CD8-positive, alpha-beta memory T cell (primary cell): ENCODE measurements at regions not wholly inside any gene's neighbourhood (a gene's known extent, or its start where the extent isn't known, plus 50 kb on each side); places are given as distances from the start of the nearest gene placed in this dataset.

ENCODE experiments used
- CTCF ChIA-PET: fragments of 350-600 bp; sonication (Branson Sonifier 250); formaldehyde crosslinking; loops from one replicate; lab custom pipeline; 2021; ENCODE audit warnings: antibody characterized with exemption; lab: Charles Lee
- POLR2A ChIA-PET: fragments of 350-600 bp; sonication (Branson Sonifier 250); formaldehyde crosslinking; loops from one replicate; lab custom pipeline; 2021; ENCODE audit warnings: antibody characterized with exemption; lab: Charles Lee
- DNase-seq, 5 donors: peaks; one replicate each; pipeline versions ENCODE4 v3.0.0 to v3.0.0-alpha.2; 2020 to 2022; ENCODE audit warnings: mixed read lengths in 1 of 5
- H3K27ac ChIP-seq: one replicate; pipeline ENCODE4 v1.7.0; 2013; ENCODE audit warnings: low read depth, mild to moderate bottlenecking, low read length, moderate library complexity
- H3K27me3 ChIP-seq: 2 replicates; pipeline ENCODE4 v1.7.0; 2013; ENCODE audit warnings: low read length, mild to moderate bottlenecking; ENCODE audit not compliant: insufficient read depth, poor library complexity, severe bottlenecking
- H3K36me3 ChIP-seq: 2 replicates; pipeline ENCODE4 v1.7.0; 2013; ENCODE audit warnings: mild to moderate bottlenecking, low read length, moderate library complexity; ENCODE audit not compliant: insufficient read depth
- H3K4me1 ChIP-seq: 2 replicates; pipeline ENCODE4 v1.7.0; 2013; ENCODE audit warnings: mild to moderate bottlenecking, low read length, moderate library complexity; ENCODE audit not compliant: insufficient read depth
- H3K4me3 ChIP-seq: 2 replicates; pipeline ENCODE4 v1.7.0; 2013; ENCODE audit warnings: mild to moderate bottlenecking, low read length
- H3K9me3 ChIP-seq: 2 replicates; pipeline ENCODE4 v1.7.0; 2013; ENCODE audit warnings: mild to moderate bottlenecking, low read length
- H3K27ac Mint-ChIP-seq, 8 donors: one replicate each; pipeline ENCODE4 v1.8.0; 2020 to 2021; ENCODE audit warnings: mixed read lengths in 8 of 8, mild to moderate bottlenecking in 6 of 8, inconsistent platforms in 3 of 8, moderate library complexity in 3 of 8
- H3K27me3 Mint-ChIP-seq, 2 donors: one replicate each; pipeline ENCODE4 v1.8.0; 2020 to 2021; ENCODE audit warnings: mixed read lengths in 2 of 2, mild to moderate bottlenecking in 1 of 2, moderate library complexity in 1 of 2
- H3K36me3 Mint-ChIP-seq, 3 donors: one replicate each; pipeline ENCODE4 v1.8.0; 2020 to 2021; ENCODE audit warnings: mixed read lengths in 3 of 3, inconsistent platforms in 1 of 3, mild to moderate bottlenecking in 1 of 3
- H3K4me1 Mint-ChIP-seq, 3 donors: one replicate each; pipeline ENCODE4 v1.8.0; 2020 to 2021; ENCODE audit warnings: mixed read lengths in 3 of 3, inconsistent platforms in 1 of 3, mild to moderate bottlenecking in 1 of 3
- H3K4me3 Mint-ChIP-seq, 7 donors: one replicate each; pipeline ENCODE4 v1.8.0; 2020 to 2021; ENCODE audit warnings: mixed read lengths in 7 of 7, mild to moderate bottlenecking in 6 of 7, moderate library complexity in 4 of 7, inconsistent platforms in 2 of 7
- H3K9me3 Mint-ChIP-seq, 5 donors: one replicate each; pipeline ENCODE4 v1.8.0; 2020 to 2022; ENCODE audit warnings: mixed read lengths in 5 of 5, mild to moderate bottlenecking in 3 of 5, moderate library complexity in 2 of 5, inconsistent platforms in 1 of 5

DNA sequence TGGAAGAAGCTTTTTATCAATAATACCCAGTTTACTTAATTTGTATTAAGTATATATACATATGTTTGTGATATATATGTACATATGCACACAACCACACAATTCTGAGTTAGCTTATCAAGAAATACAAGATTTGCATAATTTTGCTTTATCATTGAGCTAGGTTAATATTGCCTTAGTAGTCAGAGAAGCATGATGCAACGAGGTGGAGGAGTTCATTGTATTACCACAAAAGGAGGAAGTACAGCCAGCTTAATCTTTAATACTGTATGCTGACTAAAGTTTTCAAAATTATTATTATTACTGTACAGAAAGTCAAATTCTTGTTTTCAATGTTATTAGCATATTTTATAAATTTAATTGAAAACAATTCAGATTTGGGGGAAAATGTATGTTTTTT, 278.4 kb upstream of the PDGFD start:
- Histone ChIP-seq H3K27ac (no peak overlapping the region), H3K27me3 (no peaks in the 10 kb centered on the region), H3K9me3 (no peaks in the 10 kb centered on the region), H3K4me3 (no peak overlapping the region), H3K4me1 (no peaks in the 10 kb centered on the region), H3K36me3 (no peaks in the 10 kb centered on the region)
- no peaks in the 10 kb centered on the region for H3K36me3 Mint-ChIP-seq
- H3K9me3 Mint-ChIP-seq, result peaks cover 0 to 3% (median 0%) of the 10 kb centered on the region in 5 donors
- H3K4me3 Mint-ChIP-seq, result no peak overlapping the region
- POLR2A ChIA-PET, result interaction anchor here (0.6 kb wide), 1 partner anchor 71 kb away, joined by 7 read pairs; no protein-coding TSS in a partner anchor
- H3K27ac Mint-ChIP-seq, result no peak overlapping the region
- no peak for DNase-seq
- peaks cover 0 to 4% of the 10 kb centered on the region in 2 donors for H3K27me3 Mint-ChIP-seq
- H3K4me1 Mint-ChIP-seq, result no peaks in the 10 kb centered on the region
- CTCF ChIA-PET, result no interaction called here

DNA sequence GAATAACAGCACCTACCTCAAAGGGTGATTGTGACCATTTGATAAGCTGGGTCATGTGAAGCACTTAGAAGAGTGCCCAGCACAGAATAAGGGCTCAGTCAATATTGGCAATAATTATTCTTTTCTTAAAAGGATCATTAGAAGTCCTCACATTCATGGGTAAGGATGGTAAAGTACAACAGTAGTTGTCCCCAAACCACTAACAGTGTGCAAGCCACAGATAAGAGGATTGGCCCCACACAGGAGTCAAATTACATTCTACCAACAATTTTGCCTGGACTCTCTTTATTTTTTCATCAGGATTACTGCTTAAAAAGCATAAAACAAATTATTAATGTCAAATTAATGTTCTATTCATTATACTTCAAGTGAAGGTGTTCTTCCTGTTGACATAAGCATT, 271.5 kb upstream of the PDGFD start:
- no peak overlapping the region for H3K27ac ChIP-seq
- H3K36me3 ChIP-seq, result no peaks in the 10 kb centered on the region
- no peaks in the 10 kb centered on the region for H3K4me1 ChIP-seq
- DNase-seq, result no peak
- peaks cover 6 to 18% of the 10 kb centered on the region in 2 donors for H3K27me3 Mint-ChIP-seq
- no peaks in the 10 kb centered on the region for H3K27me3 ChIP-seq
- no peak overlapping the region for H3K27ac Mint-ChIP-seq
- no peaks in the 10 kb centered on the region for H3K9me3 ChIP-seq
- no peak overlapping the region for H3K4me3 ChIP-seq
- POLR2A ChIA-PET, result no interaction called here
- H3K9me3 Mint-ChIP-seq, result no peaks in the 10 kb centered on the region
- H3K4me3 Mint-ChIP-seq, result no peak overlapping the region
- no peaks in the 10 kb centered on the region for H3K36me3 Mint-ChIP-seq
- CTCF ChIA-PET, result no interaction called here
- H3K4me1 Mint-ChIP-seq, result no peaks in the 10 kb centered on the region

DNA sequence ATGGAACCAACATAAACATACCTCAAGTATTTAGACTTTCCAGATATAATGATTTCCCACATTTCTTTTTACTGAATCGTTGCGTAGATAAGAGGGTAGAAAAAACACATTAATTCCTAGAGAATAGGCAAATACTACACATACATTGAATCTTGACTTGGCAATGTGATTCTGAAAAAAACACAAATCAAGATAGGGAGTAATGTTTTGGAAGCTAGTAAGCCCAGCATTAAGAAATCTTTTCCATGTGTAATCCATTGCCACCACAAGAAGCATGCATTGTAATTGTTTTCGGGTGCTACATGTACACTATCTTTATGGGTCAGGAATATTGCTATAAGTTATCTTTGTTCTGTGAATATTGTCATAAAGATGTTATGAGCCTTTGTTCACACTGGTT, 269.8 kb upstream of the PDGFD start:
- ChIA-PET POLR2A (no interaction called here), CTCF (no interaction called here)
- no peaks in the 10 kb centered on the region for H3K27me3 ChIP-seq
- H3K9me3 ChIP-seq, result no peaks in the 10 kb centered on the region
- no peaks in the 10 kb centered on the region for H3K4me1 ChIP-seq
- H3K27me3 Mint-ChIP-seq, result peaks cover 4 to 18% of the 10 kb centered on the region in 2 donors
- no peak overlapping the region for H3K27ac ChIP-seq
- DNase-seq, result no peak
- H3K4me3 Mint-ChIP-seq, result no peak overlapping the region
- no peak overlapping the region for H3K27ac Mint-ChIP-seq
- no peak overlapping the region for H3K4me3 ChIP-seq
- no peaks in the 10 kb centered on the region for H3K9me3 Mint-ChIP-seq
- no peaks in the 10 kb centered on the region for H3K36me3 Mint-ChIP-seq
- H3K4me1 Mint-ChIP-seq, result no peaks in the 10 kb centered on the region
- H3K36me3 ChIP-seq, result no peaks in the 10 kb centered on the region

DNA sequence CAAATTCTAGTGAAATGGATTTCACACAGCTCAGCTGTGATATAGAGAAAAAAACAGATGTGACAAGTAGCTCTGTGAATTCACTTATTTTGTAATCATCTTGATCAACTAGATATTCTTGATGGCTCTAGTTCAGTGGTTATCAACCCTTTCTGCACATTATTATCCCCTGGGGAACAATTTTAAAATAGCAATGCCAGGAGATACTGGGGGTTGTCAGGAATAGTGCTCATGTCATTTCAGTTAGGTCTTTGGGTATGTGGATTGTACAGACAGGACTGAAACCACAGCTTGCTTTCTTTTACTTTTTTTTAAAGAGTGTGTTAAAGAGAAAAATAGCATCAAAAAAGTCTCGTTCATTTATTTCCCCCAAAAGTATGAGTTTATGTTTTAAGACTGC, 269.0 kb upstream of the PDGFD start:
- Mint-ChIP-seq H3K4me1 (no peaks in the 10 kb centered on the region), H3K4me3 (no peak overlapping the region), H3K27ac (no peak overlapping the region), H3K9me3 (no peaks in the 10 kb centered on the region), H3K36me3 (no peaks in the 10 kb centered on the region), H3K27me3 (peaks cover 4 to 18% of the 10 kb centered on the region in 2 donors)
- CTCF ChIA-PET, result no interaction called here
- H3K27ac ChIP-seq, result no peak overlapping the region
- no peaks in the 10 kb centered on the region for H3K9me3 ChIP-seq
- H3K4me1 ChIP-seq, result no peaks in the 10 kb centered on the region
- H3K27me3 ChIP-seq, result no peaks in the 10 kb centered on the region
- H3K36me3 ChIP-seq, result no peaks in the 10 kb centered on the region
- H3K4me3 ChIP-seq, result no peak overlapping the region
- POLR2A ChIA-PET, result no interaction called here
- DNase-seq, result no peak

DNA sequence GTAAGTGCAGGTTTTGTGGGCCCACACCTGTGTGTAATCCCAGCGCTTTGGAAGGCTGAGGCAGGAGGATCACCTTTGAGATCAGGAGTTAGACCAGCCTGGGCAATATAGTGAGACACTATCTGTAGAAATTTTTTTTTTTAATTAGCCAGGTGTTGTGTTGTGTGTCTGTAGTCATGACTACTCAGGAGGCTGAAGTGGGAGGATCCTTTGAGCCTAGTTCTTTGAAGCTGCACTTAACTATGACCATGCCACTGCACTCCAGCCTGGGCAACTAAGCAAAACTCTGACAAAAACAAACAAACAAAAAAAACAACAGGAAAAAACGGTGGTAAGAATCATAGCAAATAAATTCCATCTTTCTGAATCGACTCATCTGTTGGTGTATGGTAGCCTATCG, 268.6 kb upstream of the PDGFD start:
- ChIA-PET CTCF (no interaction called here), POLR2A (no interaction called here)
- no peak overlapping the region for H3K27ac Mint-ChIP-seq
- H3K9me3 Mint-ChIP-seq, result no peaks in the 10 kb centered on the region
- H3K9me3 ChIP-seq, result no peaks in the 10 kb centered on the region
- no peak overlapping the region for H3K4me3 Mint-ChIP-seq
- no peaks in the 10 kb centered on the region for H3K36me3 Mint-ChIP-seq
- H3K4me3 ChIP-seq, result no peak overlapping the region
- H3K27me3 ChIP-seq, result no peaks in the 10 kb centered on the region
- H3K4me1 ChIP-seq, result no peaks in the 10 kb centered on the region
- peaks cover 4 to 18% of the 10 kb centered on the region in 2 donors for H3K27me3 Mint-ChIP-seq
- no peaks in the 10 kb centered on the region for H3K36me3 ChIP-seq
- H3K27ac ChIP-seq, result no peak overlapping the region
- H3K4me1 Mint-ChIP-seq, result no peaks in the 10 kb centered on the region
- DNase-seq, result no peak

DNA sequence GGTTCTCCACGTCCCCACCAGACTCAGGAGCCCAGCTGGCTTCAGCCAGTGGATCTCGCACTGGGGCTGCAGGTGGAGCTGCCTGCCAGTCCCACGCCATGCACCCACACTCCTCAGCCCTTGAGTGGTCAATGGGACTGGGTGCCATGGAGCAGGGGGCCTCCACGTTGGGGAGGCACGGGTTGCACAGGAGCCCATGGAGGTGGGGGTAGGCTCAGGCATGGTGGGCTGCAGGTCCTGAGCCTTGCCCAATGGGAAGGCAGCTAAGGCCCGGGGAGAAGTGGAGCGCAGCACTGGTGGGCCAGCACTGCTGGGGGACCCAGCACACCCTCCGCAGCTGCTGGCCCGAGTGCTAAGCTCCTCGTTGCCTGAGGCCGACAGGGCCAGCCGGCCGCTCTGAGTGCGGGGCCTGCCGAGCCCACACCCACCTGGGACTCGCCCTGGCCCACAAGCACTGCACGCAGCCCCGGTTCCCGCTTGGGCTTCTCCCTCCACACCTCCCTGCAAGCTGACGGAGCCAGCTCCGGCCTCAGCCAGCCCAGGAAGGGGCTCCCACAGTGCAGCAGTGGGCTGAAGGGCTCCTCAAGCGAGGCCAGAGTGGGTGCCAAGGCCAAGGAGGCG, 258.5 kb upstream of the PDGFD start:
- no peaks in the 10 kb centered on the region for H3K9me3 Mint-ChIP-seq
- Histone ChIP-seq H3K36me3 (no peaks in the 10 kb centered on the region), H3K4me3 (no peak overlapping the region), H3K27ac (no peak overlapping the region), H3K9me3 (no peaks in the 10 kb centered on the region), H3K27me3 (no peaks in the 10 kb centered on the region), H3K4me1 (no peaks in the 10 kb centered on the region)
- no peaks in the 10 kb centered on the region for H3K36me3 Mint-ChIP-seq
- ChIA-PET POLR2A (no interaction called here), CTCF (no interaction called here)
- DNase-seq, result no peak
- H3K4me3 Mint-ChIP-seq, result no peak overlapping the region
- peaks cover 0 to 3% of the 10 kb centered on the region in 2 donors for H3K27me3 Mint-ChIP-seq
- no peaks in the 10 kb centered on the region for H3K4me1 Mint-ChIP-seq
- H3K27ac Mint-ChIP-seq, result no peak overlapping the region

DNA sequence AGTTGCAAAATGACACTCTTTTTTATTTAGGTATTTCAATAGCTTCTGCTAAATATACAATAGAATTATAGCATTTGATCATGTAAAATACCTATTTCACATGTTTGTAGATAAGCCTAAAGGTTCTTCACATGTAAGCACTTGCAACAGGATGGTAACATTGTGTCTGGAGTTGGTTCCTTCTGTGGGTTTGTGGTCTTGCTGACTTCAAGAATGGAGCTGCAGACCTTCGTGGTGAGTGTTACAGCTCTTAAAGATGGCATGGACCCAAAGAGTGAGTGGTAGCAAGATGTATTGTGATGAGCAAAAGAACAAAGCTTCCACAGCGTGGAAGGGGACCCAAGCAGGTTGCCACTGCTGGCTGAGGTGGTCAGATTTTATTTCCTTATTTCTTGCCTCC, 246.4 kb upstream of the PDGFD start:
- no peaks in the 10 kb centered on the region for H3K27me3 ChIP-seq
- no peak for DNase-seq
- Mint-ChIP-seq H3K27ac (no peak overlapping the region), H3K36me3 (no peaks in the 10 kb centered on the region), H3K4me1 (no peaks in the 10 kb centered on the region), H3K9me3 (no peaks in the 10 kb centered on the region), H3K4me3 (no peak overlapping the region), H3K27me3 (peaks cover 1 to 12% of the 10 kb centered on the region in 2 donors)
- ChIA-PET CTCF (no interaction called here), POLR2A (no interaction called here)
- no peaks in the 10 kb centered on the region for H3K36me3 ChIP-seq
- no peak overlapping the region for H3K4me3 ChIP-seq
- H3K27ac ChIP-seq, result no peak overlapping the region
- H3K4me1 ChIP-seq, result no peaks in the 10 kb centered on the region
- H3K9me3 ChIP-seq, result no peaks in the 10 kb centered on the region

DNA sequence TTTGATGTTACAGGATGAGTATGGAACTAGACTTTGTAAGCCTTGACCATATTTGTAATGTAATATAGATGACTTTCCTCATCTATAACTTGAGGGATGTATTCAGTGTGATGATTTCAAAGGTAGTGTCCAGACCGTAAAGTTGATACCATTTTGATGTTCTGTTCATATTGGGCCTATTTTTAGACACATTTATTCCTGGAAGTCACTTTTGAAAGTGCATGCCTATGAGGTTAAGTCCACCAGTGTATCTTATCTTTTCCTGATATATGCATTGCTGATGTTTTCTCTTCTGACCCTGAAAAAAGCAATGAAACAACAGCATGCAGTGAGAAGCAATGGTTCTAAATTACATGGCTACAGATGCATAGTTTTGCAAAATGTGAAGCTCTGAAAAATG, 244.7 kb upstream of the PDGFD start:
- POLR2A ChIA-PET, result no interaction called here
- Histone ChIP-seq H3K9me3 (no peaks in the 10 kb centered on the region), H3K36me3 (no peaks in the 10 kb centered on the region), H3K4me1 (no peaks in the 10 kb centered on the region), H3K27me3 (no peaks in the 10 kb centered on the region), H3K27ac (no peak overlapping the region), H3K4me3 (no peak overlapping the region)
- CTCF ChIA-PET, result no interaction called here
- no peak overlapping the region for H3K4me3 Mint-ChIP-seq
- H3K9me3 Mint-ChIP-seq, result no peaks in the 10 kb centered on the region
- no peaks in the 10 kb centered on the region for H3K36me3 Mint-ChIP-seq
- H3K27me3 Mint-ChIP-seq, result peaks cover 3 to 9% of the 10 kb centered on the region in 2 donors
- no peak overlapping the region for H3K27ac Mint-ChIP-seq
- no peaks in the 10 kb centered on the region for H3K4me1 Mint-ChIP-seq
- no peak for DNase-seq

DNA sequence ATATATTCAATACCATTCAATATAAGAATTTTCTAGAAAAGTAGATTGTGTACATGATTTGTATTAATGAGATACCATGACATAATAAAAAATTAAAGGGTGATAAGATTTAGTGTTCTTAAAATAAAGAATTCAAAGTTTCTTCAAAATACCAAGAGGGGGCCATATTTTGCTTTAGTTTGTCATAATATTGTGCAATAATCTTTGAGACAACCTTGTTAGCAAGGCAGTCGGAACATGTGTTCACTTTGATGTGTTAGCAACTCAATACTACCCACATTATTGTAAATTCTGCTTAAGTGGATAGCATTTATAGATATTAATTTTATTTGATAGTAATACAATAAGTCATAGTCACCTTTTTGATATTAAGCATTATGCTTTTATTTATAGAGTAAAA, 241.3 kb upstream of the PDGFD start:
- no peaks in the 10 kb centered on the region for H3K9me3 Mint-ChIP-seq
- peaks cover 1 to 9% of the 10 kb centered on the region in 2 donors for H3K27me3 Mint-ChIP-seq
- H3K27ac ChIP-seq, result no peak overlapping the region
- H3K36me3 Mint-ChIP-seq, result no peaks in the 10 kb centered on the region
- CTCF ChIA-PET, result no interaction called here
- H3K27me3 ChIP-seq, result no peaks in the 10 kb centered on the region
- DNase-seq, result no peak
- no peak overlapping the region for H3K4me3 ChIP-seq
- no peaks in the 10 kb centered on the region for H3K4me1 Mint-ChIP-seq
- no peaks in the 10 kb centered on the region for H3K9me3 ChIP-seq
- POLR2A ChIA-PET, result no interaction called here
- no peak overlapping the region for H3K27ac Mint-ChIP-seq
- H3K36me3 ChIP-seq, result no peaks in the 10 kb centered on the region
- no peaks in the 10 kb centered on the region for H3K4me1 ChIP-seq
- H3K4me3 Mint-ChIP-seq, result no peak overlapping the region
